ENCODE measurements at regions not wholly inside any gene's neighbourhood (a gene's known extent, or its start where the extent isn't known, plus 50 kb on each side); places are given as distances from the start of the nearest gene placed in this dataset.
A peak's percentile ranks its signal among the peaks of the same experiment; 100 is the strongest.

DNA sequence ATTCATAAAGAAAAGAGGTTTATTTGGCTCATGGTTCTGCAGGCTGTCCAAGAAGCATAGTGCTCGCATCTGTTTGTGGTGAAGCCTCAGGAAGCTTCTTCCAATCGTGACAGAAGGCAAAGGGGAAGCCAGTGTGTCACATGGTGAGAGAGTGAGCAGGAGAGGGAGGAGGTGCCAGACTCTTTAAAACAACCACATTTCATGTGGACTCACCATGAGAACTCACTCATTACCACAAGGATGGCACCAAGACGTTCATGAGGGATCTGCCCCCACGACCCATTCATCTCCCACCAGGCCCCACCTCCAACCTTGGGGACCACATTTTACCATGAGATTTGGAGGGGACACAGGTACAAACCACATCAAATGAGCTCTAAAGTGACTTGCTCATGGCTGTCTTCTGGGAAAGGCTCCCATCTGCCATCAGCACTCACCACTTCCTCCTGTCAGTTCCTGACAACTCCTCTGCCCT is 327.3 kb upstream of the TLE3 start:
- Histone ChIP-seq H3K36me3 (no peaks in the 10 kb centered on the region), H3K27me3 (ENCODE audit: insufficient read depth, low read depth, severe bottlenecking) (no peaks in the 10 kb centered on the region), H3K9me3 (ENCODE audit: severe bottlenecking) (peaks cover 7% of the 10 kb centered on the region), H3K4me3 (ENCODE audit: low read depth, low read length) (no peak overlapping the region), H3K27ac (no peak overlapping the region)
- TF ChIP-seq, protein P1, sequence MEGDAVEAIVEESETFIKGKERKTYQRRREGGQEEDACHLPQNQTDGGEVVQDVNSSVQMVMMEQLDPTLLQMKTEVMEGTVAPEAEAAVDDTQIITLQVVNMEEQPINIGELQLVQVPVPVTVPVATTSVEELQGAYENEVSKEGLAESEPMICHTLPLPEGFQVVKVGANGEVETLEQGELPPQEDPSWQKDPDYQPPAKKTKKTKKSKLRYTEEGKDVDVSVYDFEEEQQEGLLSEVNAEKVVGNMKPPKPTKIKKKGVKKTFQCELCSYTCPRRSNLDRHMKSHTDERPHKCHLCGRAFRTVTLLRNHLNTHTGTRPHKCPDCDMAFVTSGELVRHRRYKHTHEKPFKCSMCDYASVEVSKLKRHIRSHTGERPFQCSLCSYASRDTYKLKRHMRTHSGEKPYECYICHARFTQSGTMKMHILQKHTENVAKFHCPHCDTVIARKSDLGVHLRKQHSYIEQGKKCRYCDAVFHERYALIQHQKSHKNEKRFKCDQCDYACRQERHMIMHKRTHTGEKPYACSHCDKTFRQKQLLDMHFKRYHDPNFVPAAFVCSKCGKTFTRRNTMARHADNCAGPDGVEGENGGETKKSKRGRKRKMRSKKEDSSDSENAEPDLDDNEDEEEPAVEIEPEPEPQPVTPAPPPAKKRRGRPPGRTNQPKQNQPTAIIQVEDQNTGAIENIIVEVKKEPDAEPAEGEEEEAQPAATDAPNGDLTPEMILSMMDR (IDR thresholded peaks at IDR 0.05; ENCODE audit: low read depth, low read length), result no peak
- DNase-seq, result no peak

DNA sequence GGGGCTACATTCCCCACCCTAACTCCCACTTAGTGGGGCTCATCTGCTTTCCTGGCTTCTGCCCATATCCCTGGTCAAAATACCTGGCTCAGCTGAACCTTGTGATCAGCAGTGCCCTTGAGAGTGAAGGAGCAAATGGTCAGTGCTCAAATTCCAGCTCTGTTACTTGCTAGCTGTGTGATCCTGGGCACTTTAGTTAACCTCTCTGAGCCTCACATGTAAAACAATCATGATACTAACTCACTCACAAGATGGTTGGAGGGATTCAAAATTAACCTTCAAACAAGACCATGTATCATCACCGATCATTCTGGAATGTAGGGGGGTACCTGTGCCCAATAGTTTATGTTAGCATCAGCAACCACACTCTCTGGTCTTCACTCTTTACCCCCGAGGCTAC is 325.6 kb upstream of the TLE3 start:
- no peak for DNase-seq

GRCh38 chr15:70422342-70422741 is 324.6 kb upstream of the TLE3 start:
- TF ChIP-seq, protein P1 (IDR thresholded peaks at IDR 0.05; ENCODE audit: low read depth, low read length), result no peak
- no peak for DNase-seq
- H3K36me3 ChIP-seq, result no peaks in the 10 kb centered on the region
- H3K27me3 ChIP-seq (ENCODE audit: insufficient read depth, low read depth, severe bottlenecking), result no peaks in the 10 kb centered on the region
- H3K9me3 ChIP-seq (ENCODE audit: severe bottlenecking), result no peaks in the 10 kb centered on the region
- H3K4me3 ChIP-seq (ENCODE audit: low read depth, low read length), result no peak overlapping the region
- H3K27ac ChIP-seq, result no peak overlapping the region

More for the DNA sequence above, 325.6 kb upstream of the TLE3 start:
- TF ChIP-seq, protein P1 (IDR thresholded peaks at IDR 0.05; ENCODE audit: low read depth, low read length), result no peak
- peaks cover 2% of the 10 kb centered on the region for H3K9me3 ChIP-seq (ENCODE audit: severe bottlenecking)
- no peaks in the 10 kb centered on the region for H3K36me3 ChIP-seq
- no peak overlapping the region for H3K27ac ChIP-seq
- H3K4me3 ChIP-seq (ENCODE audit: low read depth, low read length), result no peak overlapping the region
- no peaks in the 10 kb centered on the region for H3K27me3 ChIP-seq (ENCODE audit: insufficient read depth, low read depth, severe bottlenecking)

DNA sequence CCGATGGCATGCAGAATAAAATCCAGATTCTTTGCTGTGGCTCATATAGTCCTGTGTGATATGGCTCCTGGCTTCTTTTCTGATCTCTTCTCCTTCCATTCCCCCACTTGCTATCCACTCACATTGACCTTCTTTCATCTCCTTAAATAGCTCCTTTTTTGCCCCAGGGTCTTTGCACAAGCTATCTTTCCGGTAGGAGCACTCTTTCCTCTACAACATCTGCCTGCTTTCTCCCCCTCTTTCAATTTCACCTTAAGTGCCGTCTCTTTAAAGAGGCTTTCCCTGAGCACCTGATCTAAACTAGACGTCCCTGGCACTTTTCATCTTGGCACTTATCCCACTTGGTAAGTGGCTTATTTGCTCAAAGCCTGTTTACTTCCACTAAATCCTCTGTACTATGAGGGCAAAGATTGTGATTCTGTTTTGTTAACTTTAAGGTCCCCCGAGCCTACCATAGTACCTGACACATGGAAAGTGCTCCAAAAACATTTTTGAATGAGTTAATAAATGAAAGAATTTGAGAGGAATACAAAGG is 323.3 kb upstream of the TLE3 start:
- Histone ChIP-seq H3K27ac (no peak overlapping the region), H3K9me3 (ENCODE audit: severe bottlenecking) (no peaks in the 10 kb centered on the region), H3K27me3 (ENCODE audit: insufficient read depth, low read depth, severe bottlenecking) (no peaks in the 10 kb centered on the region), H3K4me3 (ENCODE audit: low read depth, low read length) (no peak overlapping the region), H3K36me3 (no peaks in the 10 kb centered on the region)
- peak; percentile 68 for DNase-seq
- TF ChIP-seq, protein P1 (IDR thresholded peaks at IDR 0.05; ENCODE audit: low read depth, low read length), result no peak

DNA sequence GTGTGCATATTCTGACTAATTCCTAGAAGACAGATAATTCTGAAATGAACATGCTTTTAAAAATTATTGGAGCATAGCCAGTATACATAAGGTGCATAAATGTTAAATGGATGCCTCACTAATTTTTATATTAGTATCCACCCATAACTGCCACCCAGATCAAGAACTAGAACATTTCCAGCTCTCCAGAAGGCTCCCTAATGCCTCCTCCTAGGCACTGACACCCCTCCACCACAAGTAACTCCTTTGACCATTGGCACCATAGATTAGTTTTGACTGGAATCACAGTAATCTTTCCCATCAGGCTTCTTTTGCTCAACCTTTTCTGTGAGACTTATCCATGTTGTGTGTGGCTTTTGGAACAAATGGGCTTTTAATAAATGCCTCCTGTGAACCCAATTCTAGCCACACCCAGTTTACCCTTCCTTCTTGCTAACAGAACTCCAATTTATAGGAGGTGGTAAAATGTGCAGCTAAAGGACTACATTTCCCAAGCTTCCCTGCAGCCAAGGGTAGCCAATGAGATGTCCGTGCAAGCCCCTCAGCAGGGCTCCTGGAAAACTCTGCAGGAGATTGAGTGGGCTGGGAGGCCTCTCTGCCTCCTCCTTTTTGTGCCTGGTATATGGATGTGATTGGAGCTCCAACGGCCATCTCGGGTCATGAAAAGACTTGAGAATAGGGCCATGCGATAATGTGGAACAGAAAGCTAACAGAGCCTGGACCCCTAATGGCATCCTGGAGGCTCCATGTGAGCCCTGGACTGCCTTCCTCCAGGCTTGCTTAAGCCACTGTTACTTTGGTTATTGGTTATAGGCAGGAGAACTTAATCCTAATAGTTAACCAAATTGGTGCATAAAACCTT is 322.6 kb upstream of the TLE3 start:
- H3K27me3 ChIP-seq (ENCODE audit: insufficient read depth, low read depth, severe bottlenecking), result no peaks in the 10 kb centered on the region
- no peaks in the 10 kb centered on the region for H3K36me3 ChIP-seq
- H3K27ac ChIP-seq, result no peak overlapping the region
- TF ChIP-seq, protein P1 (IDR thresholded peaks at IDR 0.05; ENCODE audit: low read depth, low read length), result no peak
- H3K4me3 ChIP-seq (ENCODE audit: low read depth, low read length), result no peak overlapping the region
- no peaks in the 10 kb centered on the region for H3K9me3 ChIP-seq (ENCODE audit: severe bottlenecking)
- DNase-seq, result no peak

All from WERI-Rb-1 (cell line).